ENCODE measurements at regions not wholly inside any gene's neighbourhood (a gene's known extent, or its start where the extent isn't known, plus 50 kb on each side); places are given as distances from the start of the nearest gene placed in this dataset.

GRCh38 chr6:105838171-105838570 is 248.0 kb upstream of the PRDM1 start:
- DNase-seq, result peak; percentile 56

DNA sequence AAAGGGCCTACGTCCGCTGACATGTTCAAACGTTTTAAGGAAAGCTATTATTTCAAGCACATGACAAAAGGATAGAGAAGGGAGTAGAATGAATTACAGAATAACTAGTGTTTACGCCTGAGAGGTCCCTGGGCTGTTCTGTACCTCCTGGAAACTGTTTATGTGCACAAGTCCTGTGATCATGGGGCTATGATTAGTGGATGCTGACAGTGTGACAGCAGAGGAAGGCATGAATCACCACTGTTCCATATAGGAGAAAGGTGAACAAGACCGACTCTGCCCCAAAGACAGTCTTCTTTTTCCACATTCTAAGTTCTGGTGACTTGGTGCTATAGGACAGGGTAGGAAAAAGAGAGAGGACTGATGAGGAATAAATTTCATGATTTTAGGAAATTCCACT is 249.2 kb upstream of the PRDM1 start:
- no peak for DNase-seq

DNA sequence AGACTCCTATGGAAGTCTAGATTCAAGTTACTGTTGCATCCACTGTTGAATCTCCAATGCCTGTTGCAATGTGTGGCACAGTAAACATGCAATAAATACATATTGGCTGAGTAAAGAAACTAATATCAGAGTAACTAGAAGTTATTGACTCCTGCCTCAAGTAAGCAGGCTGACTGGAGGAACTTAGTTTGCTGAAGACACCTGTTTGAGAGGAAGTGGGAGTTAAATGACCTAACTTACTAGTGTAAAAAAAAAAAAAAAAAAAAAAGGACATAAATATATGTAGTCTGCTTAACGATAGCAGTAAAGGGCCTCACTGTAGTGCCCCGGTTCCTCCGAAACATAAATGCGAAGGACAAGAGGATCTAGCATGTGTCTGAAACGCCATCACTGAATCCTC is 249.8 kb upstream of the PRDM1 start:
- DNase-seq, result no peak

DNA sequence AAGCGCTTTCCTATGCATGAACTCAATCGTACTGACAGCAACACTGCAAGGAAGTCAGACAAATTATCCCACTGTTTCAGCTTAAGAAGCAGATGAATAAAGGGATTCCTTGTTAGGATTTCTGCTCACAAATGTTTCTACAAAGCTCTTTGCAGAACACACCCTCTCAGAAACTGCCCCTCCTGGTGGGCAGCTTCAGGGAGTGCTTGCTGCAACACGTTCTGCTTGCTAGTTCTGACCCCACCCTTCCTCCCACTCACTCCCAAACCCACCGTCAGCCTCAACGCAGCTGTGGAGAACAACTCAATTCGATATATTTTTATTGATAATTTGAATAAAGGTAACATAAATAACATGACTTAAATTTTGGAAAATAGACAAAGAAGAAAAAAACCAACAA is 250.8 kb upstream of the PRDM1 start:
- DNase-seq, result no peak

DNA sequence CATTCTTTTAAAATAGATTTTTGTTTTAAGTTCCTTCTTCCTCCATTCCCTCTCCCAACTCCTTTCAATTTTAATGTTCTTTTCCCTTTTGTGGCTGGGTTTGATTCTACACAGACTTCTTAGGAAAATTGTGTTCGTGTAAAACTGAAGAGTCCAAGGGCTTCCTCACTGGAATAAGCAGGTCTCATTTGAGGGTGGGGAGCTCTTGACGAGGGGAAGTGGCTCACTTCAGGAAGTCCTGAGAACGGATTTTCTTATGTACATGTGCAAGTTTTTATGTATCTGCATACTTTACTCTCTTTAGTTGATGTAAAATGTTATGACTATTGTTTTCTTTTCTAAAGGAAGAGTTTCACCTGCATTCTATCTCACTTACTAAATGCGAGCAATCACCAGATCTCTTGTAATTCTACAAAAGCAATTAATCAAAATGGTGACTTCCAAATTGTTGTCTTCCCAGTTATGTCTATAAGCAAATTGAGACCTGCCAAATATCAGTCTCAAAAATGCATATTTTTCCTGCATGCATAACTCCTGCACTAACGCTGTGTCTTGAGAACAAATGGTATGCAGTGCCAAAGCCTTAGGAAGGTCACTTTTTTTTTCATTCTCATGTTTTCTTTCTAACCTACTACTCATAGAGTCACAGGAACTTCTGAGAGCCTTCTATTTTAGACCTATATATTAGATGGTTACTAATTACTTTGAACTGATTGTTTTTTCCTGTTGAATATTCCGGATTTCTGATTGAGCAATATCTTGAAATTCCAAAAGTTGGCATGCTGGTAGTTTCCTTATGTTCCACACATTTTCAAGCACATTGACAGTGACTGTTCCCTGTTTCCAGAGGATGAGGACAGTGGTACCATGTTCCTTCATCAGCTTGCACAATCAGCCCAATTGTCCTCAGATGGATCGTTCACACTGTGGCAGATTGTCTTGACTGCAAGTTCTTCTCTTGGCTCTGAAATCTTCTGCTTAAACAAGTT is 251.9 kb upstream of the PRDM1 start:
- no peak for DNase-seq

GRCh38 chr6:105832313-105832761 is 253.8 kb upstream of the PRDM1 start:
- no peak for DNase-seq

GRCh38 chr6:105831311-105832097 is 254.6 kb upstream of the PRDM1 start:
- no peak for DNase-seq

DNA sequence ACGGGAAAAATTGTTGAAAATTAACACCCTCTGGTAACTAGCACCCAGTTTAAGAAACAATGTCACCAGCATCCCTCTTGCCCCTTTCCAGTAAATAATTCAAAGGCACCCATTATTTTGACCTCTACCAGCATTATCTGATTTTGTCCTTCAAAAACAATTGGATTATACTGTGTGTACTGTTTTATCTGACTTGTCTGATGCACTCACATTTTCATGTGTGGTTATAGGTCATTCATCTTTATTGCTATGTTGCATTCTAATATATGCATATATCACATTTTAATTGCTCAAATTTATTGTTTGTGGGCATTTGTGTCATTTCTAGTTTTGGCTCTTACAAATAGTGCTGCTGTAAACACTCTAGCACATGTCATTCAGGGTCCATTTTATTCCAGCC is 260.9 kb upstream of the PRDM1 start:
- DNase-seq, result no peak

- DNase-seq, result no peak
Observed at GRCh38 chr6:105824732-105825131, 261.4 kb upstream of the PRDM1 start.

DNA sequence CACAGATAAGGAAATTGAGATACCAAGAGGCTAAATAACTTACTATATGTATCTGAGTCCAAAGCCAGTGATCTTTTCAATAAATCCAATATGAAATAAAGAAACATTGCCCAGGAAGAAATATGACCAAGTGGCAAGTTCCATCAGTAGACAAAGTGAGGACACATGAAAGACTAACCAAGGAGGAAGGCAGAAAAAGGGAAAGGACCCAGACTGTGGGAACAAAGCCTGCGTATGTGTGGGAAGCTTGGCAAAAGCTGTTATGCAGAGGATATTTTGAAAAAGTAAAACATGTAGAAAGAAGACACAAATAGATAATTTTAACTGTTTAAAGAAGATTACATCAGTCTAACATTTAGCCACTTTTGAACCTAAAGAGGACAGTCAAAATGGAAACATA is 264.4 kb upstream of the PRDM1 start:
- DNase-seq, result no peak

GRCh38 chr6:105821027-105821426 is 265.1 kb upstream of the PRDM1 start:
- no peak for DNase-seq

GRCh38 chr6:105819745-105820144 is 266.4 kb upstream of the PRDM1 start:
- DNase-seq, result no peak

DNA sequence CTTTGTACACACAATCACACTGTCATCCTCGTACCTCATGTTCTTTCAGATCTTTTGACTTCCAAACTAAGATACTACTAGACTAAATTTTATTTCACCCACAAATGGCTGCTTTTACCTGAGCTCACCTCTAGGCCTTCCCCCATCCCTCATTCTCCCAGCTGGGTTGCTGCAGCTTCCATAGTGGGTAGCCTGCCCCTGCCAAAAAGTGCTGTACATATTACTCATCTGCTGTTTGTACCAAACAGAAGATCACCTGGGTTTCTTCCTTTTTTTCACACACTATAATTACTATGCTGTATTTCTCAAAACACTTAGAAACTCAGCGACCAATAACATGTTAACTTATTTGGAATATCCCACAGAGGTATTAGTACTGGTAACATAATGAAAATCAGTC is 267.6 kb upstream of the PRDM1 start:
- peak; percentile 7 for DNase-seq

- no peak for DNase-seq
Observed at GRCh38 chr6:105817961-105818360, 268.2 kb upstream of the PRDM1 start.

- no peak for DNase-seq
Observed at GRCh38 chr6:105817370-105817769, 268.8 kb upstream of the PRDM1 start.

DNA sequence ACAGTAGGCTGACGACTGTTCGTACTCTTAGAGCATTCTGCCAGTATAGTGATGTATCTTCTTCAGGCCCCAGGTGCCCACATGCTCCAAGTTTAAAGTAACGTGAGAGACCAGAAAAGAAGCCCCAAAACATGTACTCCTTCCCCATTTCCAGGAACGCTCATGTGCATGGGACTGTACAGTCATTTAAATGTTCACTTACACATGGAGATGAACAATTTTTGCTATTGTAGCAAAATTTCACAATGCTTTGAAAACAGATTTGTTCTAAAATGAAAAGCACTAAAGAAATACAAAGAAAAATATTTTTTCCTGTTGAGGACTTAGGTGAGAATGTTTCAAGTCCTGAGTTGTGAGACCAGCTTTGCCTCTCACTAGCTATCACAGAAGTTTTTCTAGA is 269.3 kb upstream of the PRDM1 start:
- no peak for DNase-seq

DNA sequence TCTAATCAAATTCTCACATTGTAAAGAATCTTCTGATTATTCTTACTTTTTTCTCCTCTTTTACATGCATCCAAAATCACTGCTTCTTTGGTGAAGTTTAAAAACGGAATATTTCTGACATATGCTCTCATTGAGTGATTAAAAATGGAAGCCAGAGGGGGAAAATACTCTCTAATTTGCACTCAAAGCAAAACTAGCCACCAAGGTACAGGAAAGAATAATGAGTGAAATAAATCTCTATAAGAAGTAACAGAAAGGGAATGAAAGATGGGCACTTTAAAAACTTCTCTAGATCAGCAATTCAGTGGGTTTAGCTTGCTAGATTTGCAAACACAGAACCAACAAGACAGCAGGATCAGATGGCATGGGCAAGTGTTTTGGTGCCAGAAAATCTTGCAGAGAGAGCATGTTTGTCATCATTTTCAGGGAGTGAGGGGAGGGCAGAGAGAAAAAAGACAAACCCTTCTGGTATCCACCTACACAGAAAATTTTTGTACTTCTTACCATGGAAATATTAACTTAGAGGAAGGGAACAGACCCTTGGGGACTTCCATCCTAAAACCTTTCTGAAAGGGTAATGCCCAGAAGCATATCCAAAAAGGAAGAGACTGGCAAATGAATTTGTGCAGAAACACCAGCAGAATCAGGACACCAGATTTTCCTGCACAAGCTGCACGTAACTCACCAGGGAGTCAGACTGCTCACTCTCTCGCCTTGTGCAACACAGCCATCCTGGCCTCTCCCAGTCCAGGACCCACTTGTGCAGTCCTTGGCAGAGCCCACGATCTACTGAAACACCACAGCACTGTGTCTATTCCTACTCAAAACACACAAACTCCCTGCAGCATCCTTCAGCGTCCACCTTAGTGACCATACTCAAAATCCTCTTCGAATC is 270.2 kb upstream of the PRDM1 start:
- peak; percentile 68 for DNase-seq

GRCh38 chr6:105814745-105815536 is 271.2 kb upstream of the PRDM1 start:
- DNase-seq, result no peak

- DNase-seq, result peak; percentile 25
Observed at GRCh38 chr6:105810922-105811482, 275.1 kb upstream of the PRDM1 start.

GRCh38 chr6:105810105-105810921 is 275.8 kb upstream of the PRDM1 start:
- DNase-seq, result peak; percentile 79

DNA sequence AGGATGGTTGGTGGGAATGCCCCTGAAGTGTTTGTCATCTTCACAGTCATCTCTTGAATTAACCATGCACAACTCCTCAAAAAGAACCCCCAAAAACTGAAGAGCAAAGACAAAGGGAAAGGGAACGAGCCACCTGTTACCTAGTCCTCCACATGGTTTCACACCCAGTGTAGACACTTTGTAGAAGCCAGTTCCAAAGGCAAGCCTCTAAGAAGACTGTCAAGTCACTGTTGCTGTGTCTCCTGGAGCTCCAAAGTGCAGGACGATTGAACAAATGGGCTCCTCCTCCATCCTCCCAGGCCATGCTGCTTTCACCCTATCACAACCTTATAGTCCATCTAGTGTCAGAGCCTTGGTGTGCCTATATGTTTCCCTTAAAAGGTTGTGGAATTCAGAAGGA is 277.6 kb upstream of the PRDM1 start:
- DNase-seq, result no peak

Data from RPMI8226 (cell line).